ENCODE measurements at regions not wholly inside any gene's neighbourhood (a gene's known extent, or its start where the extent isn't known, plus 50 kb on each side); places are given as distances from the start of the nearest gene placed in this dataset.

GRCh38 chr2:104045071-104045470 is 808.8 kb upstream of the POU3F3 start:
- no peak for DNase-seq

GRCh38 chr2:104046466-104046865 is 807.4 kb upstream of the POU3F3 start:
- no peak for DNase-seq

GRCh38 chr2:104047516-104047915 is 806.4 kb upstream of the POU3F3 start:
- DNase-seq = no peak

- no peak for DNase-seq
Observed at GRCh38 chr2:104049438-104049837, 804.5 kb upstream of the POU3F3 start.

GRCh38 chr2:104049981-104050380 is 803.9 kb upstream of the POU3F3 start:
- no peak for DNase-seq

- DNase-seq = no peak
Observed at GRCh38 chr2:104050656-104051242, 803.2 kb upstream of the POU3F3 start.

- no peak for DNase-seq
Observed at GRCh38 chr2:104051766-104052165, 802.1 kb upstream of the POU3F3 start.

GRCh38 chr2:104052356-104052755 is 801.6 kb upstream of the POU3F3 start:
- DNase-seq = no peak

- no peak for DNase-seq
Observed at GRCh38 chr2:104056451-104056850, 797.5 kb upstream of the POU3F3 start.

GRCh38 chr2:104068665-104069064 is 785.2 kb upstream of the POU3F3 start:
- DNase-seq = no peak

- no peak for DNase-seq
Observed at GRCh38 chr2:104077573-104077972, 776.3 kb upstream of the POU3F3 start.

GRCh38 chr2:104078431-104079157 is 775.3 kb upstream of the POU3F3 start:
- DNase-seq = no peak

- no peak for DNase-seq
Observed at GRCh38 chr2:104088745-104089144, 765.2 kb upstream of the POU3F3 start.

GRCh38 chr2:104090407-104090806 is 763.5 kb upstream of the POU3F3 start:
- no peak for DNase-seq

- no peak for DNase-seq
Observed at GRCh38 chr2:104091894-104092293, 762.0 kb upstream of the POU3F3 start.

GRCh38 chr2:104092886-104093285 is 761.0 kb upstream of the POU3F3 start:
- no peak for DNase-seq

- no peak for DNase-seq
Observed at GRCh38 chr2:104102615-104103014, 751.3 kb upstream of the POU3F3 start.

GRCh38 chr2:104109356-104109755 is 744.6 kb upstream of the POU3F3 start:
- no peak for DNase-seq

- peak; percentile 2 for DNase-seq
Observed at GRCh38 chr2:104118889-104119288, 735.0 kb upstream of the POU3F3 start.

- no peak for DNase-seq
Observed at GRCh38 chr2:104120171-104120570, 733.7 kb upstream of the POU3F3 start.

GRCh38 chr2:104125096-104125495 is 728.8 kb upstream of the POU3F3 start:
- DNase-seq = no peak

GRCh38 chr2:104127049-104127770 is 726.7 kb upstream of the POU3F3 start:
- DNase-seq = no peak

- DNase-seq = no peak
Observed at GRCh38 chr2:104140361-104140760, 713.6 kb upstream of the POU3F3 start.

GRCh38 chr2:104158191-104158590 is 695.7 kb upstream of the POU3F3 start:
- DNase-seq = peak; percentile 27

All from retina (tissue), 1 donor.